Stimulated activated CD8-positive, alpha-beta memory T cell treated with anti-CD3 and anti-CD28 coated beads, Interleukin-2, amount 100 ng/mL, for 1 hour (primary cell): ENCODE measurements at regions not wholly inside any gene's neighbourhood (a gene's known extent, or its start where the extent isn't known, plus 50 kb on each side); places are given as distances from the start of the nearest gene placed in this dataset.
"Not testable (repeated sequence)": the region's sequence is repeated elsewhere in the genome, so short reads cannot be mapped to it uniquely, and the experiment has no call there.

ENCODE experiments used
- DNase-seq, 2 donors: peaks; one replicate each; pipeline ENCODE4 v3.0.0-alpha.2; 2020; ENCODE audit warnings: low read depth in 2 of 2

DNA sequence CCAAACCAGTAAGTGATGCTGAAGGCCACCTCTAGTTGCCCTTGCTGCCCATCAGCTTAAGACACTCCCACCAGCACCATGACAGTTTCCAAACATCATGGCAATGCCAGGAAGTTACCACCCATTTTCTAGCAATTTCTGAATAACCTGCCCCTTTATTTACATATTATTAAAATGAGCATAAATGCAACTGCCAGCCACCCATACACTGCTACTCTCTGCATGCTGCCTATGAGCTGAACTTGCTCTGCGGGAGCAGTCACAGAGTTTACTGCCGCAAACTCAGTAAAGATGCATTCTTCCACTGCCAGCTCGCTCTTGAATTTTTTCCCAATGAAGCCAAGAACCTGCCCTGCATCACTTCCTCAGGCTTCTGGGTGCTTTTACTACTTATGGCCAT, 212.6 kb downstream of the SH2D4B start:
- no peak for DNase-seq

DNA sequence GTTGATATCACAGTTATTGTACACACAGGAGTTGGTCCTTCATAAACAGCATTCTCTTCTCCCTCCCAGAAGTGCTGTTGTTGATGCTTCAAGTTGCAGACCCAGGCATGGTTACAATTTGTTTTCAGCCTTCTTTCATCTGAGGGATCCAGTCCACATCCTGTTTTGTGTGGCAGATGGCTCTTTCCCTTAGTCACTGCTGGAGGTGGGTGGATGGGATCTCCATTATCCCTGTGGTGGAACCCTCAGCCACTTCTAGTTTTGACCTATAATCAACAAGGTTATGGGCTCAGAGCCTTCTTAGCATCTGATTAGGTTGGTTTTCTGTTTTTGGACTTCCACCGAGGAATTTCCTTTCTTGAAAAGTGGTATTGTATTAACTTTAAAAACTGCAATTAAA, 214.2 kb downstream of the SH2D4B start:
- no peak for DNase-seq

DNA sequence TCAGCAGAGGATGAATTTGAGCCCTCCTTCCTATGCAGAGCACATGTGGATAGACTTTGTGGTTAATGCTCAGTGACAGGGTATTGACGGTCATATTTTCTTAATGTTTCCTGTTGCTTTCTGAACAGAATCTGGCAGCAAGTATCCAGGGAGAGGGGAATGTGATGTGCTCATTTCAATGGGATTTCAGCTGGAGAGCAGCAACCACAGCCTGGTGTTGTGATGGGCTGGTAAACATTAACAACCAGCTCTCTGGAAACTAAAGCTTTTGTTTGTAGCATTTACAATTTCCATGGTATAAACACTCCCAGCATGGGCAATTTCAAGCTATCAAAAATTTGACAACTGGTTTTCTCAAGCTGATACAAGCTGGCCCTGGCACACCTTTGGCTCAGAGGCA, 215.9 kb downstream of the SH2D4B start:
- DNase-seq = no peak

DNA sequence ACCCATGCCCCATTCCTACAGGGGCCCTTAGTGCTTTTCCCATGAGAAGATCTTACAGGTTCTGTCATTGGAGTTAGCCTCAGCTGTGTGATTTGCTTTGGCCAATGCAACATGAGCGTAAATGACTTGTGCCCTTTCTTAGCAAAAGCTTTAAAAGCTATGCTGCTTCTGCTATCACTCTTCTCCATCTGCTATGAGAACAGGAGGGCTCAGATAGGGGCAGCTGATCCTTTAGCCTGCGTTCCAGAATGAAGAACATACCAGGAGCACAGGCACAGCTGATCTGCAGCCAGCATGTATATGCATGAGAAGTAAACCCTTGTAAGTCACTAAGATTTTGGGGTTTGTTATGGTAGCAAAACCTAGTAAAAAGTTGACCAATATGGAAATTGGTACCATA, 218.2 kb downstream of the SH2D4B start:
- DNase-seq = no peak

DNA sequence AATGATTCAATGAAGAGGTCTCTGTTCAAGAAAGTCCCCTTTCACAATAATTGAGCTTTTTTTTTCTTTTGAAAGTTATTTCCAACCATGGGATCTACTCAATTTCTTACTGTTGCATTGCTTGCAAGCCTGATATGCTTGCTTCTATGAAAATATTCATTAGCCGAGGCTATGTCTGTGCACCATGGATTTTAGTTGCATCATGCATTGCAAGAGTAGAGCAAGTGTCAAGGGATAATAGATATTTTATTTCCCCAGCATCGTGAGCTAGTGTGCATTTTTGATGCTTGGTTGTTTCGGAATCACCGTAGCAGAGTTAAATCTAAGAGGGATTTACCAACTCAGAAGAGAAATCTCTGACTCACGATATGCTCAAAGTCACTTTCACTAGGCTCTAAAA, 222.0 kb downstream of the SH2D4B start:
- no peak for DNase-seq

DNA sequence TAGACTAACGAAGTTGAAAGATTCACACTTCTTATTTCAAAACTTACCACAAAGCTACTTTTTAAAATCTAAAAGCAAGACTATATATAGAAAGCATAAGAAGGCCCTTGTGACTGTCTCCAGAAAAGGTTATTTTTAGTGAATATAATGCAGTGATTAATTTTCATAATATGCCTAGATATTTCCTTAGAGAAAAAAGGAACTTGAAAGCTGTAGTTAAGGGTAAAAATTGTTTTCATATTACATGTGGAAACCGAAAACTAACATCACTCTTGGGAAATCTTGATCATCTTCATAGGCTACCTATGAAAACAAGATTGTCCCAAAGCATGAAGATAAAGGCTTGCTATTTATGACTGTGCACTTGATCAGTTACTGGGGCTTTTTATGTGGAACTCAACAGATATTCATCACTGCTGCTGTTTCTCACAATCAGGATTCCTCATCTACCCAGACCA, 223.2 kb downstream of the SH2D4B start:
- no peak for DNase-seq

DNA sequence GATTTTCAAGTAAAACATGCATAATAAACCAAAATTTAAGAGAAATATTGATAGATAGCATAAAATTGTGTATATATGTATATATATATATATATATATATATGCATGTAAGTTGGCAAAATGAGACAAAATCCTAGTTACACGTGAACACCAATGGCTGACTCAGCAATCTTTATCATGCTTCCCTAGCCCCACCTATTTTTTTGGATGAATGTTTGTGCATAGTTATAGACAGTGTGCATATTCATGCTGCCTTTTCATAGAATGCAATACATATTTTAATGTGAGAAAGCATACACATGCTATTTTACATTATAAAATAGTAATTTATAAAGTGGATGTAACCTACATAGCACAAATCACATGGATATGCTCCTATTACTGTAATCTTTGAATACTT, 230.3 kb downstream of the SH2D4B start:
- DNase-seq = no peak

DNA sequence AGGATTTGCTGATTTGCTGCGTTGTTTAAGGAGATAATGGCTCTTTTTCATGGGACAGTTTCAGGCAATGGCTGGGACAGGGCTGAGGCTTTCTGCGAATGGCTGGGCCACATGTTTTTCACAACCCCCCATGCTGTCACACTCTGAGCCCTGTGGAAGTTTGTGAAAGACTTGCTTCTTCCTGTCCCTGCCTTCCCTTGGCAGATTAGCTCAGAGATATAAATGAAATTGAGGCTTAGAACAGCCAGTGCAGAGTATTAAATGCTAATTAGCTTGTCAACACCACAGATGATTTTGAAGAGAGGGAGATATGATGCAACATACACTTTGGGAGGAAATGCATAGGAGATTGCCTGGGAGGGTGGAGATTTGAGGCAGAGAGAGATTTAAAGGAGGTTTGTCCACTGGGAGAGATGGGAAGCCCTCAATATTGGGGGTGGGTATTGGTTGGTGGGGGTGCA, 232.0 kb downstream of the SH2D4B start:
- DNase-seq = no peak

DNA sequence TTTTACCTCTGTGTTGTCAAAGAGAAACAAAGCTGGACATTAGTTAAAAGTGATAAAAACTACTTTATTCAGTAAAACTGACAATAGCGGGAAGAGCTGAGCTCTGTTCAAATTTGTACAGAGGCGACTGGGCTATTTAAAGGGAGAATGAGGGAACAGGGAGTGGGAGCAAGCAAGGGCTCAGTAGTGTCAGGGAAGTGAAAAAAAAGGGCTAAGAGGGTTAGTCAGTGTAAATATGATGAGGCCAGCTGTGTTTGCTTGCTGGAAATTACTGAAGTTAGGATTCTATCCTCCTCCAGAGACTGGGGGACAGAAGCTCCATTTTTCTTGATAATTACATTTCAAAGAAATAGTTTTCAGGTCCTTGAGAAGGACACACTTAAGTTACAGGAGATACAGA, 232.5 kb downstream of the SH2D4B start:
- no peak for DNase-seq

DNA sequence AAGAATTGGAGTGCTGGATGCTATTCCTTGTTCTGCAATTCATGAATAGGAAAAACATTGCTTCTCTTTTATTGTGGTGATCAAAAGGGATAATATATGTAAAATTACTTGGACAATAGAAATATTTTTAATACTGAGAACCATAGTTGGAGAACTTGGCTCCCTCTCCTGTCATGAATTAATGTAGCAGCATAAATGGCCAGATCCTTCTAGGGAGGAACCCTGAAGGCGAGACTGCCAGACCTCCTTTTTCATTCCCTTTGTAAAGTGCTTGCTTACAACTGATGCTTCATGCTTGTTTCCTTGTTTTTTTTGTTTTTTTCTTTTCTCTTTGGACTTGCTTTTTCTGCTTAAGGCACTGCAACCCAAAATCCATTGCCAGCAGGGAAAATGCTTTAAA, 233.6 kb downstream of the SH2D4B start:
- no peak for DNase-seq

DNA sequence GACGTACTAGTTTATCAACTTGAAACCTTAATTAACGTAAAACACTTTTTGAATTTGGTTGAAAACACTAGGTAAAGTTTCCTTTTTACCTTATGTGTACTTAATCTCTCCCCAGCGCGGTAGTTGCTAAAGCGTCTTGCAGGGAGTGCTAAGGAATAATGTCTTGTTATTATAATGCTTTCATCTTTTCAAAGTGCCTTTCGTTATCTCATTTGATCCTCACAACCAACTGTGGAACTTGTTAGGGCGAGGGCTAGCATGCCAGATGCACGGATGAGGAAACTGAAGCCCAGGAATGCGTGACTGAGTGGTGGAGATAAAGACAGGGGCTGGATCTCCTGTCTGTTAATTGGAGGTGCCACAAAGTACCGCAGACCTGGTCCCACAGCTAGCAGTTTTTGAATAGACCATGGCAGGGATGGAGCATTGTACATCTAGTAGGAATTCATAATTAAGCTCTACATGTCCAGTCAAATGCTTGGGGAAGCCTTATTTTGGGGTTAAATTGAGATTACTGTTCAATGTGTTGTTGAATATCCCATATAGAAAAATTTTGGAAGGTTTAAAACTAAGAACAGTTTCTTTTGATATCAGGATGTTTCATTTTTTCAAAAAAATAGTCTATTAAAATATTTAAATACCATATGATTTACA, 234.3 kb downstream of the SH2D4B start:
- no peak for DNase-seq

DNA sequence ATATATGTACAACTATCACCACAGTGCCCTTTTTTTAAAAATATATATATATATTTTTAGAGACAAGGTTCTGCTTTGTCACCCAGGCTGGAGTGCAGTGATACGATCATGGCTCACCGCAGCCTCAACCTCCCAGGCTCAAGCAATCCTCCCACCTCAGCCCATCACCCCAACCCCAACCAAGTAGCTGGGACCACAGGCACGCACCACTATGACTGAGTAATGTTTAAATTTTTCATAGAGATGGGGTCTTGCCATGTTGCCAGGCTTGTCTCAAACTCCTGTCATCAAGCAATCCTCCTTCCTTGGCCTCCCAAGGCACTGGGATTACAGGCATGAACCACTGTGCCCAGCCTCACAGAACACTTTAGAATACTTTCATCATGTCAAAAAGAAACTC, 234.9 kb downstream of the SH2D4B start:
- DNase-seq = no peak

DNA sequence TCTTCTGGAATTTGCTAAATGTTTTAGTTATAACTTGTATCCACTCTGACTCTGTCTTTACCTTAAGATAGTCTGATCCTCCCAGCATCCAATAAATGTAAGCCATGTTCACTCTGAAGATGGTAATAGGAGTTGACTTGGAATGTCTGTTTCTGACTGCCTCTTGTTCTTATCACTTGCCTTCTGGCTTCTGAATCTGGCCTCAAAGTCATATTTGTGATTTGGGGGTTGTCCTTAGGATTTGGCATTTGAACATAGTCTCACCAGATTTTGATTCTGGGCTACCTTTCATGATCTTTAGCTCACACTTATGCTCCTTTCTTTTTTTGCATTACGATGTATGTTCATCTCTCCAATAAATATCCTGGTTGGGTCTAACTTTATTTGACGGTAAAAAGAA, 247.0 kb downstream of the SH2D4B start:
- DNase-seq = no peak

DNA sequence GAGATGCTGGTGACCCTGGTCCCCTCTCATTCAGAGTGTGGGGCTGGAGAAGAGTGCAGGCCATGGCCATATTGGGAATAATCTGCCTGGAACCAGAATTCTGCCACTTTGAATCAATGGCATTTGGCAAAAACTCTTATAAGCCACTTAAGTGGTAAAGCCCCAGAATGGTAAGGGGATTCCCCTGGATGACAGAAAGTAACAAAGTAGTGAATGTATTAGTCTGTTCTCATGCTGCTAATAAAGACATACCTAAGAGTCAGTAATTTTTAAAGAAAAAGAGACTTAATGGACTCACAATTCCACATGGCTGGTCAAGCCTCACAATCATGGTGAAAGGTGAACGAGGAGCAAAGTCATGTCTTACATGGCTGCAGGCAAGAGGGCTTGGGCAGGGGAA, 248.6 kb downstream of the SH2D4B start:
- no peak for DNase-seq

DNA sequence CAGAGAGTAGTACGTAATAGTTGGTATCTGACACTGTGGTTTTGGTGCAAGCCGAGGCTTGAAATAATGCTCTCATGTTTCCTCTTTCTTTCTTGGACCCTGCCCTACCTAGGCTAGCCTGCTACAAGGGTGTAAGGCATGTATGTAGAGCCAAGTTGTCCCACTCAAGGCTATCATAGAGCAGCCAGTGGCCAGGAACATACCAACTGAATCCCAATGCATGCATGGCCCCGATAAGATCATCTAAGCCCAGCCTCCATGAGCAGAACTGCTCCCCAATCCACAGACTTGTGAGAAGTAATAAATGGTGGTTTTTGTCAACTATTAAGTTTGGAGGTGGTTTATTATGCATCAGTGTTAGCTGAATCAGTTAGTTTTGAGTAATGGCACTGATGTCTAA, 250.2 kb downstream of the SH2D4B start:
- no peak for DNase-seq

DNA sequence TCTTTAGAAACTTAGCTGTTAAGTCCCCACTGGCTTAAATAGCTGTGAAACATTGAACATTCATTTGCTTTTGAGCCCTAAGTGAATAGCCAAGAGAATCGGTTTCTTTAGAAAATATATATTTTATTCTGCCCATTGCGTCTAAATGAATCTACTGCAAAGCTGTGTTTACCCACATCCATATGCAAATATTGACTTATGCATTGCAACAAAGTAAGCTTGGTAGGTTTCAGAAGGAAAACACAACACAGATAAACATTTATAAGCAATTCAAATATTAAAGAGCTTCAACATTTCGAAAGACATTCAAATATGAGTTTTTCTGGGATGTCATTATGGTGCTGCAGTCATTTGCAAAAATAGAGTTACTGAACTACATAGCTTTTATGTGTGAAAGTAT, 257.3 kb downstream of the SH2D4B start:
- DNase-seq = no peak

DNA sequence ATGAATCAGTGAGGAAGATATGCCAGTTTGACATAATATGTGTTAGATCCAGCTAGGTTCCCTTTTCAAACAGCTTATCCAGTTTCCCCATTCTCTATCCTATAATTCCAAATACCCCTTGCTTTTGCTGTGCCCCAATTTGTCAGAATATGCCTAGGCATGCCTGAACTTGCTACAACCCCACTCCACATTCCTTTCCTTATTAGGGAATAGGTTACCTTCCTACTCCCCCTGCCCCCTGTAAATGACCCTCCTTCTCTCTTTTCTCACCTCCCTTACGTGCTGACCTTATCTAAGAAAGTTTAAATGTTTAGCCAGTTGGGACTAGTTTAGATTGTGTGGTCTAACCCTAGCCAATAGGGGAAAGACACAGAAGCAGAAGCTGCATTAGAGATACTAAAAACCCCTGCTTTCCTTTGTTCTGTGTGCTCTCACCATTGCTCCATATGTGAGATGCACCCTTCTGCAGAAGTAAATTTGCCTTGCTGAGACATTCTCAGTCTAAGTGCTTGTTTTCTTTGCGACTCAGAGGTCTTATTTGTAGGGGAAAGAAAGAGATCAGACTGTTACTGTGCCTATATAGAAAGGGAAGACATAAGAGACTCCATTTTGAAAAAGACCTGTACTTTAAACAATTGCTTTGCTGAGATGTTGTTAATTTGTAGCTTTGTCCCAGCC, 267.8 kb downstream of the SH2D4B start:
- no peak for DNase-seq

DNA sequence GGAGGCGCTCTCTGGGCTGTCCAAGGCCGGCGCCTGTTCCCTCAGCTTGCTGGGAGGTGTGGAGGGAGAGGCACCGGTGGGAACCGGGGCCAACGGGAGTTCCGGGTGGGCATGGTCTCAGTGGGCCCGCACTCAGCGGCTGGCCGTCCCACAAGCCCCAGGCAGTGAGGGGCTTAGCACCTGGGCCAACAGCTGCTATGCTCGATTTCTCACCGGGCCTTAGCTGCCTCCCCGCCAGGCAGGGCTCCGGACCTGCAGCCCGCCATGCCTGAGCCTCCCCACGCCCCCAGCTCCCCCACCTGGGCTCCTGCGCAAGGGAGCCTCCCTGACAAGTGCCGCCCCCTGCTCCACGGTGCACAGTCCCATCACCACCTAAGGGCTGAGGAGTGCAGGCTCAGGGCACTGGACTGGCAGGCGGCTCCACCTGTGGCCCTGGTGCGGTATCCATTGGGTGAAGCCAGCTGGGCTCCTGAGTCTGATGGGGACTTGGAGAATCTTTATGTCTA, 276.5 kb downstream of the SH2D4B start:
- DNase-seq = no peak

DNA sequence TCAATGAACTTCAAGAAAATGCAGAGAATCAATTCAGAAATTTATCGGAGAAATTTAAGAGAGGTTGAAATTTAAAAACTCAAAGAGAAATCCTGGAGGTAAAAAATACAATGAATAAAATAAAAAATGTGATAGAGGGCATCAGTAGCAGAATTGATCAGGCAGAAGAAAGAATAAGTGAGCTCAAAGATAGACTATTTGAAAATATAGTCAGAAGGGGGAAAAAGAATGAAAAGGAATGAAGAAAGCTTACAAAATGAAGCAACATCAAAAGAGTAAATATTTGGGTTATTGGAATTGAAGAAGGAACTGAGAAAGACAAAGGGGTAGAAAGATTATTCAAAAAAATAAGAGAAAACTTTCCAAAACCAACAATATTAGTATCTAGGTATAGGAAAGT, 291.4 kb downstream of the SH2D4B start:
- no peak for DNase-seq

DNA sequence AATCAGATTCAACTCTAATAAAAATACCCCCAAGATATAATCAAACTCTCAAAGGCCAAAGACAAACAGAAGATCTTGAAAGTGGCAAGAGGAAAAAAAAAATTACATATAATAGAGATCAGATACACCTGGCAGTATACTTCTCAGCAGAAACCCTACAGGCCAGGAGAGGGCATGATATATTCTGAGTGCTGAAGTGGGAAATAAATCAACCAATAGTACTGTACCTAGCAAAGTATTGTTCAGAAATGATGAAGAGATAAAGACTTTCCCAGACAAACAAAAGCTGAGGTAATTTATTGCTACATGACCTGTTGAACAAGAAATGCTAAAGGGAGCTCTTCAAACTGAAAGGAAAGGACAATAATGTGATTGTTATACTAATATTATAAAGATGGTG, 291.9 kb downstream of the SH2D4B start:
- DNase-seq = no peak

DNA sequence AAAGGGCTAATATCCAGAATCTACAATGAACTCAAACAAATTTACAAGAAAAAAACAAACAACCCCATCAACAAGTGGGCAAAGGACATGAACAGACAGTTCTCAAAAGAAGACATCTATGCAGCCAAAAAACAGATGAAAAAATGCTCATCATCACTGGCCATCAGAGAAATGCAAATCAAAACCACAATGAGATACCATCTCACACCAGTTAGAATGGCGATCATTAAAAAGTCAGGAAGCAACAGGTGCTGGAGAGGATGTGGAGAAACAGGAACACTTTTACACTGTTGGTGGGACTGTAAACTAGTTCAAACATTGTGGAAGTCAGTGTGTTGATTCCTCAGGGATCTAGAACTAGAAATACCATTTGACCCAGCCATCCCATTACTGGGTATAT, 295.0 kb downstream of the SH2D4B start:
- DNase-seq = not testable (repeated sequence)

DNA sequence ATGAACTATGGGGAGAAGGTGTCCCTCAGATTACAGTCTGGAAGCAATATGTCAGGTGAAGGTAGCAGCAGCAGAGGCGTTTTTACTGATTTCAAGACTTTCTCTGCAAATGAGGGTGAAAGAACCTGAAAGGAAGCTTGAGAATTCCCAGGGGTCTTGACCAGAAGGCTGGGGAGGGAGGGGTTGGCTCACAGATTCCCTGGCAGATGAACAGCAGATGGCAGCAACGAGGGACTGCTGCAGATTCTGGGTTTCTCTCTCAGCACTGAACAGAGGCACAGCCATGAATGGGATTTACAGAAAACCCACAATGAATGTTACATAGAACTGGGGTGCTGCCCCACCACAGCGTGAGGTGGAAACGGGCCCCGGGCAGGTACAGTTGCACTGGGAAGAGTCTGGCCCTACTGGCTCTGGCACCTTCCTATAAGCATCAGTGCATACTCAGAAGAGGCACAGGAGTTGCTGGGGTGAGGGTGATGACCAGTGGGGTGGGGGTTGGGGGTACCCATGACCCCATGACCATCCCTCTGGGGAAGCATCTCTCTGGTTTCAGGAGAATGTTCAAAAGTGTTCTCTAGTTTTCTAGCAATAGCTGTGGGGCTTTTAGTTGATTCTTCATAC, 317.8 kb downstream of the SH2D4B start:
- no peak for DNase-seq

DNA sequence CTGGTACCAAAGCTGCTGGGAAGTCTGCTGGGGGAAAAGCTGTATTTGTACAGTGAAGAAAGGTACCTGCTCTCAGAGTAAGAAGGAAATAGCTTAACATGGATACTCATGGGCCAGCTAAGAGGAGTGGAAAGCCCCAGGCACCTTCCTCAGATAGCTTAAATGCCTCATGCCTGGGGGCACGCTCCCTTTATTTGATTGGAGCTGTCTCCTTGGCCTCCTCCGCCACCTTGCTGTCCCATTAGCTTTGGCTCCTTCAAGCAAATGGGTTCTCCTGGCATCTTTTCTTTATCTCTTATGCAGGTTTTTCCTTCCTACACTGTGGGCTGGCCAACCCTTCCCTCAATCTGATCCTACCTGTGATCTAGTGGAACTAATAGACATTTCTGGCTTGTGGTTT, 318.5 kb downstream of the SH2D4B start:
- no peak for DNase-seq
